OCI-LY3 (cell line): ENCODE measurements at regions not wholly inside any gene's neighbourhood (a gene's known extent, or its start where the extent isn't known, plus 50 kb on each side); places are given as distances from the start of the nearest gene placed in this dataset.
A peak's percentile ranks its signal among the peaks of the same experiment; 100 is the strongest.

Experiments
- H2AFZ ChIP-seq: fragments of 200-600, 300-600 bp; shearing (Covaris generic); 2 replicates; pipeline ENCODE4 v1.6.0; 2014; ENCODE audit warnings: antibody characterized with exemption, low read depth, low read length
- H3K27ac ChIP-seq: fragments of 200-600, 300-600 bp; sonication (generic); 2 replicates; pipeline ENCODE4 v1.5.1; 2014; ENCODE audit warnings: mild to moderate bottlenecking, low read length, moderate library complexity, mixed read lengths
- H3K27me3 ChIP-seq: fragments of 200-600, 300-600 bp; sonication (generic); 2 replicates; pipeline ENCODE4 v1.6.1; 2014; ENCODE audit warnings: low read depth, low read length, mixed read lengths
- H3K36me3 ChIP-seq: fragments of 200-600, 300-600 bp; sonication (generic); replicated peaks from 2 replicates; pipeline ENCODE3; 2014; ENCODE audit warnings: low read depth, low read length, mixed read lengths
- H3K4me1 ChIP-seq: fragments of 300-600, 200-600 bp; sonication (generic); 2 replicates; pipeline ENCODE4 v1.6.1; 2014; ENCODE audit warnings: low read length, mixed read lengths
- H3K4me2 ChIP-seq: fragments of 200-600, 300-600 bp; sonication (generic); 2 replicates; pipeline ENCODE4 v1.6.1; 2014; ENCODE audit warnings: low read length, mixed read lengths
- H3K4me3 ChIP-seq: fragments of 300-600, 200-600 bp; sonication (generic); 2 replicates; pipeline ENCODE4 v1.5.1; 2014; ENCODE audit warnings: antibody characterized with exemption, mild to moderate bottlenecking, low read length, moderate library complexity
- H3K79me2 ChIP-seq: fragments of 300-600, 200-600 bp; shearing (Covaris generic); 2 replicates; pipeline ENCODE4 v1.6.1; 2014; ENCODE audit warnings: mild to moderate bottlenecking, low read length, mixed read lengths
- H3K9ac ChIP-seq: fragments of 300-600, 200-600 bp; shearing (Covaris generic); 2 replicates; pipeline ENCODE4 v1.6.0; 2014; ENCODE audit warnings: mild to moderate bottlenecking, low read length, moderate library complexity
- H3K9me3 ChIP-seq: fragments of 200-600, 300-600 bp; shearing (Covaris generic); 2 replicates; pipeline ENCODE4 v1.6.1; 2014; ENCODE audit warnings: low read length, mixed read lengths; ENCODE audit not compliant: insufficient read depth
- H4K20me1 ChIP-seq: fragments of 200-600, 300-600 bp; sonication (generic); 2 replicates; pipeline ENCODE4 v1.6.1; 2016; ENCODE audit warnings: low read length, mixed read lengths; ENCODE audit not compliant: insufficient read depth
- EZH2phosphoT487 ChIP-seq: fragments of 200-600 bp; shearing (Covaris generic); IDR thresholded peaks from 2 replicates; pipeline ENCODE4 v1.6.1; 2018; ENCODE audit warnings: antibody characterized with exemption, mixed run types, low read depth
- TF ChIP-seq, protein P1 (sequence below): fragments of 200-600, 300-600 bp; sonication (generic); IDR thresholded peaks from 2 replicates; pipeline ENCODE4 v1.5.1; 2014; ENCODE audit warnings: antibody characterized with exemption, low read length, low read depth

GRCh38 chr12:127542931-127543330 is 724.0 kb upstream of the TMEM132C start:
- no peaks in the 10 kb centered on the region for H4K20me1 ChIP-seq
- H3K36me3 ChIP-seq: peaks cover 6% of the 10 kb centered on the region
- H3K4me1 ChIP-seq: peaks cover 38% of the 10 kb centered on the region
- H3K4me3 ChIP-seq: peak overlapping the region; percentile 52
- H3K79me2 ChIP-seq: no peaks in the 10 kb centered on the region
- peak overlapping the region; percentile 78 for H3K4me2 ChIP-seq
- no peaks in the 10 kb centered on the region for H3K27me3 ChIP-seq
- H3K9me3 ChIP-seq: 0 out of 2 replicates have a peak, but pooled peaks cover 6% of the 10 kb centered on the region
- peak overlapping the region; percentile 89 for H3K27ac ChIP-seq
- peak overlapping the region; percentile 58 for H3K9ac ChIP-seq
- TF ChIP-seq, protein P1, sequence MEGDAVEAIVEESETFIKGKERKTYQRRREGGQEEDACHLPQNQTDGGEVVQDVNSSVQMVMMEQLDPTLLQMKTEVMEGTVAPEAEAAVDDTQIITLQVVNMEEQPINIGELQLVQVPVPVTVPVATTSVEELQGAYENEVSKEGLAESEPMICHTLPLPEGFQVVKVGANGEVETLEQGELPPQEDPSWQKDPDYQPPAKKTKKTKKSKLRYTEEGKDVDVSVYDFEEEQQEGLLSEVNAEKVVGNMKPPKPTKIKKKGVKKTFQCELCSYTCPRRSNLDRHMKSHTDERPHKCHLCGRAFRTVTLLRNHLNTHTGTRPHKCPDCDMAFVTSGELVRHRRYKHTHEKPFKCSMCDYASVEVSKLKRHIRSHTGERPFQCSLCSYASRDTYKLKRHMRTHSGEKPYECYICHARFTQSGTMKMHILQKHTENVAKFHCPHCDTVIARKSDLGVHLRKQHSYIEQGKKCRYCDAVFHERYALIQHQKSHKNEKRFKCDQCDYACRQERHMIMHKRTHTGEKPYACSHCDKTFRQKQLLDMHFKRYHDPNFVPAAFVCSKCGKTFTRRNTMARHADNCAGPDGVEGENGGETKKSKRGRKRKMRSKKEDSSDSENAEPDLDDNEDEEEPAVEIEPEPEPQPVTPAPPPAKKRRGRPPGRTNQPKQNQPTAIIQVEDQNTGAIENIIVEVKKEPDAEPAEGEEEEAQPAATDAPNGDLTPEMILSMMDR: no peak
- no peak for TF ChIP-seq EZH2phosphoT487
- H2AFZ ChIP-seq: peak overlapping the region; percentile 26; the same call in 1 of the 2 replicates

DNA sequence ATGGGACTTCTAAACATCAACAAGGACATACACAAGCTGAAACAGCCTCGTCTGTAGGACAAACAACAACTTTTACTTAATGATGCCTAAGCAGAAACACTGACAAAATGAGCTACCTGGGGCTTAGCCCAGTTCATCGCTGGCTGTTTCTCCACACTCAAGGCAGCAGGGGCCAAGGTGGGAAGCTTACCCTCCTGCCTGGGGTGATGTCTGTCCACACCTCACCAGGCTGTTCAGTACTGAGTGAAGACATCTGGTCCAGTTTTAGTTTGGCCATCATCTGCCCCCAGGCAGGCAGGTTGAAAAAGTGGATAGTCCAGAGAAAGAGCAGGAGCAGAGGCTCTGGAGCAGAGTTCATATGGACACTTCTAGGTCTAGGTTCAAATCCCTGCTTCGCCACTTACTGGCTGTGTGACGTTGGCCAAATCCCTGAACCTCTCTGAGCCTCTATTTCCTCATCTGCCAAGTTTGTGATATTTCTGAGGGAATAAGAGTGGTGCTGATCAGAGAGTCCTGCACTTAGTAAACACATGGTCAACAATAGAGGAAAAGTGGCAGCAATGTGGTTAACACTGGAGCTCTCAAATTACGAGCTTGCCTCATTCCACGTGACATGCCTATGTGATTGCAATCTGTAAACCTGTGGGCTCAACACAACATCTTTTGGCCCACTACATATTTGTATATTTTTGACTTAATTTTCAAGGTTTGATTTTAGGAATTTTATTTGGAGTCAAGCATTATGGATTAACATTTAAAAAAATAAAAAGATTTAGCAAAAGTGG is 720.1 kb upstream of the TMEM132C start:
- Histone ChIP-seq H3K4me1 (peaks cover 24% of the 10 kb centered on the region), H3K27ac (no peak overlapping the region), H3K9ac (no peak overlapping the region), H3K79me2 (no peaks in the 10 kb centered on the region), H3K4me2 (no peak overlapping the region), H4K20me1 (no peaks in the 10 kb centered on the region), H3K9me3 (0 out of 2 replicates have a peak, but pooled peaks cover 9% of the 10 kb centered on the region), H2AFZ (no peak overlapping the region), H3K27me3 (no peaks in the 10 kb centered on the region), H3K4me3 (no peak overlapping the region), H3K36me3 (peaks cover 13% of the 10 kb centered on the region)
- TF ChIP-seq, protein P1: no peak
- TF ChIP-seq EZH2phosphoT487: no peak

DNA sequence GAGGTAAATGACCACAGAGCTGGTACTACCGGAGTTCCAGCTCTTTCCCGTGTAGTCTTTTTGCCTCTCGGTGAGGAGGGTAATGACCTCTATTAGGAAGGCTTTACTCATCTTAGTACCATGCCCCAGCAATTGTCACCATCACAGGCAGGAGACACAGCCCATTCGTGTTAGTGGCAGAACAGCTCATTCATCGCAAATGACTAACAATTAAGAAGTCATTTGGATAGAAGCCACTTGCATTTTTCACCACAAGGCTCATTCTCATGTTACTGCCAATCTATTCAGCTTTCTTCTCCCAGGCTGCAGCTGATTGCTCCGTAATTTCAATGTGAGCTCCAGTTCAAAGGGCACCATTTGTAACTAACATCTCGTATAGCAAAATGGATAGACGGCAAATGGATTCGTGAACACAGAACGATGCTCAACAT is 718.8 kb upstream of the TMEM132C start:
- no peak overlapping the region for H3K9ac ChIP-seq
- H3K9me3 ChIP-seq: peaks cover 19% of the 10 kb centered on the region; the same call in 1 of the 2 replicates
- no peaks in the 10 kb centered on the region for H3K27me3 ChIP-seq
- no peak overlapping the region for H3K4me3 ChIP-seq
- peaks cover 12% of the 10 kb centered on the region for H3K4me1 ChIP-seq
- H3K79me2 ChIP-seq: no peaks in the 10 kb centered on the region
- TF ChIP-seq EZH2phosphoT487: no peak
- TF ChIP-seq, protein P1: no peak
- H2AFZ ChIP-seq: no peak overlapping the region
- no peaks in the 10 kb centered on the region for H4K20me1 ChIP-seq
- no peak overlapping the region for H3K4me2 ChIP-seq
- peaks cover 13% of the 10 kb centered on the region for H3K36me3 ChIP-seq
- H3K27ac ChIP-seq: no peak overlapping the region

GRCh38 chr12:127550271-127550670 is 716.7 kb upstream of the TMEM132C start:
- Histone ChIP-seq H3K4me2 (no peak overlapping the region), H2AFZ (no peak overlapping the region), H3K9ac (no peak overlapping the region)

More at GRCh38 chr12:127550271-127550670, 716.7 kb upstream of the TMEM132C start:
- peaks cover 18% of the 10 kb centered on the region for H3K36me3 ChIP-seq
- no peaks in the 10 kb centered on the region for H3K79me2 ChIP-seq
- H3K9me3 ChIP-seq: peaks cover 19% of the 10 kb centered on the region; the same call in 1 of the 2 replicates
- no peak for TF ChIP-seq EZH2phosphoT487
- TF ChIP-seq, protein P1: no peak
- no peak overlapping the region for H3K4me3 ChIP-seq
- no peaks in the 10 kb centered on the region for H4K20me1 ChIP-seq
- H3K27me3 ChIP-seq: no peaks in the 10 kb centered on the region
- H3K4me1 ChIP-seq: peaks cover 16% of the 10 kb centered on the region
- no peak overlapping the region for H3K27ac ChIP-seq
